Activated naive CD4-positive, alpha-beta T cell treated with anti-CD3 and anti-CD28 coated beads, Interleukin-2, amount 50 U/mL, for 72 hours (primary cell): ENCODE measurements at regions not wholly inside any gene's neighbourhood (a gene's known extent, or its start where the extent isn't known, plus 50 kb on each side); places are given as distances from the start of the nearest gene placed in this dataset.

Source experiments
- ATAC-seq, 2 donors: fragments of 150-1000 bp; cut with Tn5 transposase; 2 replicates each; pipeline ENCODE4 v1.10.0; 2021; ENCODE audit warnings: mild to moderate bottlenecking in 2 of 2, moderate library complexity in 2 of 2
- DNase-seq, 2 donors: peaks; one replicate each; pipeline ENCODE4 v3.0.0; 2021 to 2022; ENCODE audit warnings: low spot score in 2 of 2
- H3K27ac Mint-ChIP-seq, 2 donors: one replicate each; pipeline ENCODE4 v1.8.0; 2022; ENCODE audit warnings: mild to moderate bottlenecking in 2 of 2, mixed read lengths in 2 of 2
- H3K36me3 Mint-ChIP-seq, 2 donors: one replicate each; pipeline ENCODE4 v1.8.0; 2022; ENCODE audit warnings: mixed read lengths in 2 of 2
- H3K9me3 Mint-ChIP-seq, 2 donors: one replicate each; pipeline ENCODE4 v1.8.0; 2022; ENCODE audit warnings: mixed read lengths in 2 of 2

DNA sequence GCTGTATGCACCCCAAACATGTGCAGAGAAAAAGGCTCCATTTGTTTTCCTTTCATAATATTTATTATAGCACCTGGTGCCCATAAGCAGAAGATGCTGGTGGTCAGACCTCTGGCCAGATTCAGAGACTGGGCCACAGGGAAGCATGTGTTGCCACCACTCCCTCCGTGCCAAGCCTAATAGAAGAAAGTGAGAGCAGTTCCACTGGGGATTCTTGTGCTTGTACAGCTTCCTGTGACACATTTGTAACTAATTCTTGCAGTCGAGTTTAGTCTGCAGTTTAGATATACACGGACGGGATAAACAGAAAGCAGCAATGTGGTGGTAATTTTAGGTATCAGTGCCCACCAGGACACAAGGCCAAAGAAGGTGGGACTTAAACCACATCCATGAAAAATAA is 135.4 kb upstream of the PIEZO2 start:
- Mint-ChIP-seq H3K9me3 (no peaks in the 10 kb centered on the region), H3K36me3 (no peaks in the 10 kb centered on the region), H3K27ac (no peak overlapping the region)
- DNase-seq (no peak), ATAC-seq (no peak)

GRCh38 chr18:11284349-11284748 is 135.0 kb upstream of the PIEZO2 start:
- ATAC-seq, result no peak
- H3K9me3 Mint-ChIP-seq, result no peaks in the 10 kb centered on the region
- DNase-seq, result no peak

DNA sequence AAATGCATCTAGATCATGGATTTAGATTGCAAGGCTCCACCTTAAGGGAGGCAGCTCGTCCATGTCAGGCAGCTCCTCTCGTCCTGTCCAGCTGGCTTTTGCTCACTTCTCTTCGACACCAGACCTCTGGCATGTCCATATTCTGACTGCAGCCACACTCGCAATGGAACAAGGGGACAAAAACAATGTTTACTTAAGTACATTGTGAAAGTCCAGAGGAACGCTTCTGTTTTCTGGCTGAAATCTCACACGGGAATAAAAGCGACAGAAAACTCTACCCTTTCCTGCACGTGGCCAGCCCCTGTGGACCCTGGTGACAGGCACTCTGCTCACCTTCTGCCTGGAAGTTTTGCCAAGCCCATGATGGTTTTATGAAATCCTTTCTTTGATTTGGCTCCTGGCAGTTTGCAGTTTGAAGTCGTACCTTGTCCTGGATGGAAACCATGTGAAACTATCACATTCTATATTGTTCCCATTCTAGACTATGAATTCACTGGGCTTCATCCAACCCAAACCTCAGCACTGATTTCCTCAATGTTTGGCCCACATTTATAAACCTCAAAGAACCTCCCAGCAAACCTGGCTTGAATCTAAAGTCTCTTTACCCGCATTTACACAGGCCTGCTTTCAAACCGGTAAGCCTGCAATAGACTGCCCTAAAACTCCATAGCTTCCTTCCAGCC is 134.3 kb upstream of the PIEZO2 start:
- no peak for DNase-seq
- ATAC-seq, result no peak
- no peaks in the 10 kb centered on the region for H3K9me3 Mint-ChIP-seq
- H3K27ac Mint-ChIP-seq, result no peak overlapping the region
- no peaks in the 10 kb centered on the region for H3K36me3 Mint-ChIP-seq

More at GRCh38 chr18:11284349-11284748, 135.0 kb upstream of the PIEZO2 start:
- no peak overlapping the region for H3K27ac Mint-ChIP-seq
- H3K36me3 Mint-ChIP-seq, result no peaks in the 10 kb centered on the region

DNA sequence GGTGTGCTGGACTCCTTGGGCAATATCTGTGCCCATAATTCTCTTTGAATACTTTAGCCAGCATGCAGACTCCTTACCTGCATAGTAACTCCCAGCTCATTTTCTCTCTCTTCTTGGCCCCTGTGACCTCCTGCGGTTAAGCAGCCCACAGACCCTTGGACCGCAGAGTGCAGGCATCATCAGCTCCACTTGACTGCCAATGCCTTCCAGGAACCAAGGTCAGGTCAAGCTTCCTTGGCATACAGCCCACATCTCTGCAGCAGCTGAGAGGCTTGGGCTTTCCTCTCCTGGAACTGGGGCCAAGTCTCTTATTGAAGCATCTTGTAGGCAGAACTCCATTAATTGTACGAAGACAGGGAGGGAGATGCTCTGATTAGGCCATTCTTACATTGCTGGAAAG is 130.1 kb upstream of the PIEZO2 start:
- peaks cover 4 to 6% of the 10 kb centered on the region in 2 donors for H3K9me3 Mint-ChIP-seq
- ATAC-seq, result no peak
- H3K36me3 Mint-ChIP-seq, result no peaks in the 10 kb centered on the region
- no peak for DNase-seq
- no peak overlapping the region for H3K27ac Mint-ChIP-seq

DNA sequence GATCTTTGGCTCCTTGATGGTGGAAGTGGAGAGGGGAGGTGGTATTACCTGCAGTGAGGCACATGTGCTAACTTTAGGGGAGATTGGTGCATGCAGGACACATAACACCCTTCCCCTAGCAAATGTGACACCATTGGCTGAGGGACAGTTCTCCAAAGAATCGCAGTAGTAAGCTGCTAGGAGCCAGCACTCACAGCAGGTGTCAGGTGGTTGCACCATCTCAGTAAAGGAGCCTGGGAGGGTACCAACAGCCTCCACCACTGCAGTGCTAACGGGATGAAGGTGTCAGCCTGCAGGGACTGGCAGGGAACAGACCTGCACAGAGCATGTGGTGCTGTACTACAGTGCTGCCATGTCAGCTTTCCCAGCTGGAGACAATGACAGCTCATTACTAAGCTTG is 127.3 kb upstream of the PIEZO2 start:
- H3K27ac Mint-ChIP-seq, result no peak overlapping the region
- no peaks in the 10 kb centered on the region for H3K36me3 Mint-ChIP-seq
- ATAC-seq (no peak), DNase-seq (no peak)
- H3K9me3 Mint-ChIP-seq, result peaks cover 4 to 6% of the 10 kb centered on the region in 2 donors

DNA sequence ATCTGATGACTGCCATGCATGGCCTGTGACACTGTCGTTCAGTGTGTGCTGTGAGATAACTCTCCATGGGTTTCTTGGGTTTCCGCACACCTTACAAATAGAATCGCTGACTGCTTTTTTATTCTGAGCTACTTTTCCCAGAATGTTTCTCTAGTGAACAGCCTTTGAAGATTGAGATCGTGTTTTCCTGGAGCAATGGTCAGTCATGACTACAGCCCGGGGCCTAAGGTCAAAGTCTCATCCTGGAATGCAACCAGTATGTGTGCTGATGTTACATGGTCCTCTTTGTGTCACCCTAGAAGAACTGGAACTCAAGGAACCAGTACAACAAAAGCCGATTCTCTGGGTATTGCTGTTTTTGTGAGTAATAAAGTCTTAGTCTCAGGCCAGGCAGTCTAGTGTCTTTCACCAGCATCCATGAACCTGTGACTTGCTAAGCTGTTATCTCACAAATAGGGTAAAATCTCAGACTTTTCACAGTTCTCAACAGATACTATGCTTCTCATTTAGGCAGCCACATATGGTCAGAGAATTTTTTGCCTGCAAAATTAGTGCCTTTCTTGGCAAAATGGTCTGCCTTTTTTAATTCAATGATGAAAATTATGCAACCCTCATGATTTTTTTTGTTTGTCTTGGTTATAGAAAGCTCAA is 124.9 kb upstream of the PIEZO2 start:
- DNase-seq, result no peak
- no peak overlapping the region for H3K27ac Mint-ChIP-seq
- H3K36me3 Mint-ChIP-seq, result no peaks in the 10 kb centered on the region
- no peak for ATAC-seq
- H3K9me3 Mint-ChIP-seq, result peaks cover 4 to 6% of the 10 kb centered on the region in 2 donors

DNA sequence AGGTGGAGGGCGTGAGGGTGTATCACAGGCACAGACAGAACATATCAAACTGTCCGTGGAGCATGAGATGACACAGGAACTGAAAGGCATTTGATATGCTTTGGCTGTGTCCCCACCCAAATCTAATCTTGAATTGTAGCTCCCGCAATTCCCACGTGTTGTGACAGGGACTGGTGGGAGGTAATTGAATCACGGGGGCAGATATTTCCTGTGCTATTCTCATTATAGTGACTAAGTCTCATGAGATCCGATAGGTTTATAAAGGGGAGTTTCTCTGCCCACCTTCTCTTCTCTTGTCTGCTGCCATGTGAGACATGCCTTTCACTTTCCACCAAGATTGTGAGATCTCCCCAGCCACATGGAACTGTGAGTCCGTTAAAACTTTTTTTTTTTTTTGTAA is 123.1 kb upstream of the PIEZO2 start:
- no peaks in the 10 kb centered on the region for H3K36me3 Mint-ChIP-seq
- peaks cover under 1 to 5% of the 10 kb centered on the region in 2 donors for H3K9me3 Mint-ChIP-seq
- ATAC-seq, result no peak
- no peak overlapping the region for H3K27ac Mint-ChIP-seq
- DNase-seq, result no peak

GRCh38 chr18:11271954-11272353 is 122.6 kb upstream of the PIEZO2 start:
- Mint-ChIP-seq H3K27ac (no peak overlapping the region), H3K36me3 (peaks cover 0 to under 1% of the 10 kb centered on the region in 2 donors), H3K9me3 (peaks cover 4 to 6% of the 10 kb centered on the region in 2 donors)
- ATAC-seq (no peak), DNase-seq (no peak)

GRCh38 chr18:11269257-11269656 is 119.9 kb upstream of the PIEZO2 start:
- ATAC-seq, result no peak
- Mint-ChIP-seq H3K36me3 (peaks cover 5 to 8% of the 10 kb centered on the region in 2 donors), H3K27ac (no peak overlapping the region), H3K9me3 (peaks cover 12 to 16% of the 10 kb centered on the region in 2 donors)
- DNase-seq, result no peak

GRCh38 chr18:11268741-11269233 is 119.4 kb upstream of the PIEZO2 start:
- Mint-ChIP-seq H3K36me3 (peaks cover 7 to 9% of the 10 kb centered on the region in 2 donors), H3K27ac (no peak overlapping the region), H3K9me3 (peaks cover 14 to 17% of the 10 kb centered on the region in 2 donors)
- ATAC-seq (no peak), DNase-seq (no peak)

DNA sequence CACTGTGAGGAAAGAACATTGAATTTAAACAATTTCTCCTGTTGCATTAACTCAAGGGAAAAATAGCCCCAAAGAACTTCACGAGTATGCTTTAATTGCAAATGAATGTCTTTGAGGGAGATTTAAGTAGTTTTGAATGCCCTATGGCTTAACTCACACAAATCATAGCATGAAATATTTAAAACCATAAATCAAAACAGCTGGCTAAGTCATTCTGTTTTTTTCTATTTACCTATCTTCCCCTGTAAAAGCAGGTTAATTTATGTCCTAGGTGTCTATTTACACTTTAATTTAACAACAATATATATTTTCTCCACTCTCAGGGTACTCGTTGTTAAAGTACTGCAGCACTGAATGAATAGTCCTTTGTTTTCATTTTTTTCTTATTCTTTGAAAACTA is 118.8 kb upstream of the PIEZO2 start:
- Mint-ChIP-seq H3K27ac (no peak overlapping the region), H3K36me3 (peaks cover 13 to 14% of the 10 kb centered on the region in 2 donors), H3K9me3 (peaks cover 20 to 23% of the 10 kb centered on the region in 2 donors)
- DNase-seq (no peak), ATAC-seq (no peak)

- no peak for DNase-seq
- no peak overlapping the region for H3K27ac Mint-ChIP-seq
- peaks cover 13 to 14% of the 10 kb centered on the region in 2 donors for H3K36me3 Mint-ChIP-seq
- H3K9me3 Mint-ChIP-seq, result peaks cover 23% of the 10 kb centered on the region in 2 donors
- ATAC-seq, result no peak
Measured at GRCh38 chr18:11266781-11267480, 117.6 kb upstream of the PIEZO2 start.

DNA sequence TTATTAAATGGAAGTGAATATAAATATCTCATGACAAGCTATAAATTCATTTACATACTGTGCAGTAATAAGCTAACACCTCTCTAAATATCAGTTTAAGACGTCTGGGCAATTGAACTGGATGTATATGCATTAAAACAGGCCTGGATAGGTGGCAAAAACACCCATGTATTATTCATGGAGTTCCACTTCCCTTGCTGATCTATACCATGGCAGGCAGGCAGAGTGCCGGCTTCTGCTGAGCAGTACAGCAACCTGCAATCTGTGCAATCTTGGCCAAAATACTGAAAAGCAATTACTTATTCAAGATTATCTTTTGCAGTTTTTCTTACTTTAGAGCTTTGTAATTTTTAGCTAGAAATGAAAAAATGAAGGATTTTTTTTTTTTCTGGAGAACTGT is 112.1 kb upstream of the PIEZO2 start:
- Mint-ChIP-seq H3K27ac (no peak overlapping the region), H3K9me3 (peaks cover 12 to 14% of the 10 kb centered on the region in 2 donors), H3K36me3 (peaks cover 9 to 13% of the 10 kb centered on the region in 2 donors)
- ATAC-seq, result no peak
- no peak for DNase-seq

DNA sequence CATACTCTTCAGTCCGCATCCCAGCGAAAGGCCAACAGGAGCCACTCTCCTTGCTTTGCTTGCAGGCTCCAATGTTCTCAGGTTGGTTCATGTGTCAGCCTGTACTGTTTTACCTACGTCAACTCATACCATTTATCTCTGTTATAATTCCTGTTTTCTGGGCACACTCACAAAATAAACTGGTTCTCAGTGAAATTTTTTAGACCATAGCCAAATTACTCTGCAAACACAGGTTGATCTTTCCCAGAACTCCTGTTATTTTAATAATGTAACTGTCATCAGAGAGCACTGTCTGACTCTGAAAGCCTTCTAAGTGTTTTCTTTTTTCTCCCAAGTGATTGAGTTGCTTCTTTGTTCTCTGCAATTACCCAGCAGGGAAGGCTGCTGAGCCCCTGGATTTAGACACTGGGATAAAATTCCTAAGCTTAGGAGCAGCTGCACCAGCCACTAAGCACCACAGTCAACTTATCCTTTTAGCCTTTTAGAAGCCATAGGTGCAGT is 111.6 kb upstream of the PIEZO2 start:
- Mint-ChIP-seq H3K36me3 (peaks cover 9 to 13% of the 10 kb centered on the region in 2 donors), H3K27ac (no peak overlapping the region), H3K9me3 (peaks cover 11 to 14% of the 10 kb centered on the region in 2 donors)
- ATAC-seq (no peak), DNase-seq (no peak)

DNA sequence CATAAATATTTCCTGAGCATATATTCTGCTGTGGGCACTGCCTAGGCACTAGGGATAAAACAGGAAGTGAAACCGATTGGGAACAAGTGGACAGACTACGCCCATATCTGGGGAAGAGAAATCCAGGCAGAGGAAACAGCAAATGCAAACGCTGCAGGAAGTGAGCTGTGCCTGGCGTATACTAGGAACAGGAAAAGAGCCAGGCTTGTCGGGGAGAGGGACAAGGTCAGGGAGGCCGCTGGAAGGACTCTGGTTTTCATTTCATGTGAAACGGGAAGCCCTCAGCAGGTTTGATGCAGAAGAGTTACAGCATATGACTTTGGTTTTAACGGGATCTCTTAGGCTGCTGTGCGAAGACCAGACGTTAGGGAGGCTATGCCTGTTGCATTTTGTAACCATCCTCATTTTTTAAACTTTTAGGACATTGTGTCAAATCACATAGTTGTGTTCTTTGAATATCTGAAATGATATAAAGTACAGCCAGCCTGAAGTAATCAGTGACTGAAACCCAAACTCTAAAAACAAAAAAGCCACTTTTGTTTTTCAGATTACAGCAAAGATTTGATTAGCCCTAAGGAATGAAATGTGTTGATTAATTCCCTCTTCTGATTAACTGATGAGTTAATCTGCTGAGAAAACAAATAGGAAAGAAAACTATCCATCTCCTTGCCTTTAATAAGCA is 110.2 kb upstream of the PIEZO2 start:
- Mint-ChIP-seq H3K9me3 (peaks cover 7 to 11% of the 10 kb centered on the region in 2 donors), H3K36me3 (peaks cover 5 to 7% of the 10 kb centered on the region in 2 donors), H3K27ac (no peak overlapping the region)
- DNase-seq (no peak), ATAC-seq (no peak)

DNA sequence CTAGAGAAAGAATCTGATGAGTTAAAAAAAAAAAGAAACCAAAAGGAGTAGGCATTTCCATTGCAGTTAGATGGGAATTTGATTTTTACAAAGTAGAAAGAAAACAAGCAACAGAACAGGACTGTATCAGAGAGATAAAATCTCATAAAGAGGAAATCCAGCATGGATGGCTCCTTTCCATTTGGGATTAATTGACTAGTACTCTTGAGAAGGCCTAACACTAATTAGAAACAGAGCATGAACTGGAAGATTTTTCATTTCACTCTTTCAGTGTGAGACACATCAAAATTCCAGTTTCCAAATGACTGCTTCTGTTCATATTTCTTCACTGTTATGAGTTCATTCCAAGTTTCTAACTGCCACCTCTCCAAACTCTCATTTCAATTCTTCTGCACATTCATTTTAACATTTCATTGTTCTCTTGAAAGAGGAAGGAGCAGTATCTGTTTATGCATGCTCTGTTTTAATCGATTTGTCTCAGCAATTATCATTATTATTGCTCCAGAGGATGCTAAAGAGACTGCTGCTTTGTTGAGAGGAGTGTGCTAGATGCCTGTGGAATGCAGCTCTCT is 108.8 kb upstream of the PIEZO2 start:
- Mint-ChIP-seq H3K36me3 (no peaks in the 10 kb centered on the region), H3K9me3 (peaks cover 0 to 3% of the 10 kb centered on the region in 2 donors), H3K27ac (no peak overlapping the region)
- DNase-seq (no peak), ATAC-seq (no peak)
